WTC11 (cell line): ENCODE measurements at regions not wholly inside any gene's neighbourhood (a gene's known extent, or its start where the extent isn't known, plus 50 kb on each side); places are given as distances from the start of the nearest gene placed in this dataset.

Source experiments
- ATAC-seq: fragments of 200-7000 bp; cut with Tn5 transposase; 2 replicates; pipeline ENCODE4 v1.10.0; 2021; ENCODE audit warnings: mild to moderate bottlenecking, moderate library complexity
- CTCF ChIA-PET: fragments of 300-600 bp; sonication (Branson Sonifier 250); formaldehyde crosslinking; loops from one replicate; lab custom pipeline; 2021; ENCODE audit warnings: antibody characterized with exemption; lab: Charles Lee
- POLR2A ChIA-PET: fragments of 350-600 bp; sonication (Branson Sonifier 250); formaldehyde crosslinking; loops from one replicate; lab custom pipeline; 2021; ENCODE audit warnings: antibody characterized with exemption; lab: Charles Lee
- DNase-seq: peaks from one replicate; pipeline ENCODE4 v3.0.0; 2021; ENCODE audit warnings: low spot score
- H3K27ac Mint-ChIP-seq: 2 replicates; pipeline ENCODE4 v1.8.0; 2021; ENCODE audit warnings: mixed read lengths
- H3K27me3 Mint-ChIP-seq: 2 replicates; pipeline ENCODE4 v1.8.0; 2021; ENCODE audit warnings: low read depth, mild to moderate bottlenecking, moderate library complexity, mixed read lengths
- H3K36me3 Mint-ChIP-seq: 2 replicates; pipeline ENCODE4 v1.8.0; 2021; ENCODE audit warnings: mixed read lengths
- H3K4me1 Mint-ChIP-seq: 2 replicates; pipeline ENCODE4 v1.8.0; 2022; ENCODE audit warnings: mixed read lengths
- H3K4me3 Mint-ChIP-seq: 2 replicates; pipeline ENCODE4 v1.8.0; 2021; ENCODE audit warnings: mild to moderate bottlenecking, moderate library complexity, mixed read lengths
- H3K9me3 Mint-ChIP-seq: 2 replicates; pipeline ENCODE4 v1.8.0; 2021; ENCODE audit warnings: mixed read lengths
- AR ChIP-seq: fragments of 250-450 bp; sonication (Bioruptor Pico); IDR thresholded peaks from 2 replicates; pipeline ENCODE4 v1.9.0; 2021; ENCODE audit warnings: mild to moderate bottlenecking
- E2F1 ChIP-seq: sonication (generic); formaldehyde crosslinking; IDR thresholded peaks from 2 replicates; pipeline ENCODE4 v1.8.0; 2022; ENCODE audit warnings: mild to moderate bottlenecking, missing genetic modification reagents
- E2F5 ChIP-seq: sonication (generic); formaldehyde crosslinking; IDR thresholded peaks from 2 replicates; pipeline ENCODE4 v1.8.1; 2022; ENCODE audit warnings: mild to moderate bottlenecking, moderate library complexity, missing genetic modification reagents
- HMGA2 ChIP-seq: fragments of 250-450 bp; sonication (Bioruptor Pico); IDR thresholded peaks from 2 replicates; pipeline ENCODE4 v1.4.0; 2021; ENCODE audit warnings: mild to moderate bottlenecking, moderate library complexity
- JUN ChIP-seq: sonication (generic); formaldehyde crosslinking; IDR thresholded peaks from 2 replicates; pipeline ENCODE4 v1.8.0; 2023; ENCODE audit warnings: mild to moderate bottlenecking, missing genetic modification reagents
- MXD4 ChIP-seq: fragments of 250-450 bp; sonication (Bioruptor Pico); IDR thresholded peaks from 2 replicates; pipeline ENCODE4 v1.8.0; 2021; ENCODE audit warnings: mild to moderate bottlenecking, moderate library complexity, borderline replicate concordance
- PRDM15 ChIP-seq: sonication (generic); formaldehyde crosslinking; IDR thresholded peaks from 2 replicates; pipeline ENCODE4 v1.8.0; 2022; ENCODE audit warnings: missing genetic modification reagents
- RELA ChIP-seq: sonication (generic); formaldehyde crosslinking; IDR thresholded peaks from 2 replicates; pipeline ENCODE4 v1.8.1; 2022; ENCODE audit warnings: missing genetic modification reagents, mild to moderate bottlenecking, borderline replicate concordance
- TP53 ChIP-seq: sonication (generic); formaldehyde crosslinking; IDR thresholded peaks from 2 replicates; pipeline ENCODE4 v1.8.1; 2023; ENCODE audit warnings: mild to moderate bottlenecking, missing genetic modification reagents
- USF1 ChIP-seq: sonication (generic); formaldehyde crosslinking; IDR thresholded peaks from 2 replicates; pipeline ENCODE4 v1.8.0; 2022; ENCODE audit warnings: mild to moderate bottlenecking, missing genetic modification reagents
- ZNF281 ChIP-seq: sonication (generic); formaldehyde crosslinking; IDR thresholded peaks from 2 replicates; pipeline ENCODE4 v1.8.0; 2023; ENCODE audit warnings: mild to moderate bottlenecking, missing genetic modification reagents
- ZNF317 ChIP-seq: sonication (generic); formaldehyde crosslinking; IDR thresholded peaks from 2 replicates; pipeline ENCODE4 v1.8.1; 2023; ENCODE audit warnings: low read depth, mild to moderate bottlenecking, moderate library complexity, missing genetic modification reagents, borderline replicate concordance
- ZNF416 ChIP-seq: fragments of 250-450 bp; sonication (Bioruptor Pico); IDR thresholded peaks from 2 replicates; pipeline ENCODE4 v1.9.0; 2021; ENCODE audit warnings: mild to moderate bottlenecking, inconsistent platforms
- ZNF423 ChIP-seq: fragments of 250-450 bp; sonication (Bioruptor Pico); IDR thresholded peaks from 2 replicates; pipeline ENCODE4 v2.1.2; 2022; ENCODE audit warnings: mild to moderate bottlenecking, moderate library complexity
- ZNF532 ChIP-seq: fragments of 250-450 bp; sonication (Bioruptor Pico); IDR thresholded peaks from 2 replicates; pipeline ENCODE4 v1.9.0; 2021; ENCODE audit warnings: mild to moderate bottlenecking, borderline replicate concordance

GRCh38 chr12:86623267-86623666, 367.1 kb upstream of the MGAT4C start:
- ChIA-PET POLR2A (no interaction called here), CTCF (no interaction called here)
- H3K27ac Mint-ChIP-seq = no peak overlapping the region
- no peak overlapping the region for H3K4me3 Mint-ChIP-seq
- peaks cover 52% of the 10 kb centered on the region for H3K9me3 Mint-ChIP-seq
- H3K36me3 Mint-ChIP-seq = peaks cover 31% of the 10 kb centered on the region
- peak; percentile 89 for TF ChIP-seq ZNF317 (CRISPR knock-in tag)
- TF ChIP-seq ZNF281 (CRISPR knock-in tag) = no peak
- TF ChIP-seq, all 79 proteins: peak for 1
- Mint-ChIP-seq H3K27me3 (no peaks in the 10 kb centered on the region; the same call in 1 of the 2 replicates), H3K4me1 (no peaks in the 10 kb centered on the region)
- DNase-seq (no peak), ATAC-seq (no peak)

- no peak for DNase-seq
- no peak overlapping the region for H3K27ac Mint-ChIP-seq
- TF ChIP-seq E2F1 = no peak
- no peak for TF ChIP-seq ZNF532 (CRISPR knock-in tag)
- no peak for TF ChIP-seq RELA (CRISPR knock-in tag)
- no peak for TF ChIP-seq JUN
- TF ChIP-seq MXD4 (CRISPR knock-in tag) = no peak
- TF ChIP-seq ZNF317 (CRISPR knock-in tag) = no peak
- no peak for TF ChIP-seq USF1 (CRISPR knock-in tag)
- TF ChIP-seq HMGA2 (CRISPR knock-in tag) = no peak
- no peak for TF ChIP-seq PRDM15 (CRISPR knock-in tag)
- no peak for TF ChIP-seq ZNF416 (CRISPR knock-in tag)
- TF ChIP-seq AR = no peak
- TF ChIP-seq TP53 = no peak
- TF ChIP-seq ZNF423 = no peak
- no peak for TF ChIP-seq E2F5 (CRISPR knock-in tag)
- ChIA-PET POLR2A (no interaction called here), CTCF (no interaction called here)
- ATAC-seq = no peak
- H3K36me3 Mint-ChIP-seq = peaks cover 26% of the 10 kb centered on the region
- H3K4me3 Mint-ChIP-seq = no peak overlapping the region
- H3K4me1 Mint-ChIP-seq = no peaks in the 10 kb centered on the region
- H3K27me3 Mint-ChIP-seq = no peaks in the 10 kb centered on the region; the same call in 1 of the 2 replicates
- peaks cover 42% of the 10 kb centered on the region for H3K9me3 Mint-ChIP-seq
Measured at GRCh38 chr12:86621957-86622356, 365.8 kb upstream of the MGAT4C start.
